ENCODE measurements at regions not wholly inside any gene's neighbourhood (a gene's known extent, or its start where the extent isn't known, plus 50 kb on each side); places are given as distances from the start of the nearest gene placed in this dataset.

DNA sequence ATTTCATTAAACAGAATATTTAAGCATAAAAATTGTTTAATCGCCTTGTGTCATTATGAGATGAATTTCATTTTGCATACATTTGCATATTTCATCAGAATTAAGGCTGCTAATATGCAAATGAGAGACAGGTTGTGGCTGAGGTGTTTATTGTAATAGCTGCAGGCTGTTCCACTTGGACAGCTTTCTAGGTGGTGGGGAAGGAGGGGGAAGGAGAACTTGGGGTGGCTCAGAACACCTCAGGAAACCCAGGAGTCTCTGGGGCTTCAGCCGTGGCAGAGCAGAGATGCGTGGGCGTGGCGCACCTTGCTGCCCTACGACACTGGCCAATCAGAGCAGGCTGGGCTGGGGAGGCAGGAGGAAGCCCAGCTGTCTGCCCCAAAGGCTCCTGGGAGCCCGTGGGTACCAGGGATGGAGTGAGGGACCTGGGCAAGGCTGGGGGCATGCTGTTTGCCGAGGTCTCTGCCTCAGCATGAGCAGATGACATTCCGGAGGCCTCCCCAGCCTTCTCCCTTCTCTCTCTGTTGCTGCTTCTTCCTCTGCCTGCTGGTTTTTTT lies 542.9 kb downstream of the MN1 start:
- Histone ChIP-seq H3K4me3 (ENCODE audit: control extremely low read depth in 1 of 5, extremely low read depth in 1 of 5, insufficient read depth in 1 of 5, low read depth in 2 of 5, low read length in 4 of 5) (no peak overlapping the region), H3K27me3 (replicated peaks in 1 of 4; ENCODE audit: control extremely low read depth in 1 of 4, control insufficient read depth in 3 of 4, insufficient read depth in 4 of 4, low read length in 3 of 4) (peaks cover 0 to 3% (median 0%) of the 10 kb centered on the region in 4 experiments), H3K4me1 (ENCODE audit: control insufficient read depth in 2 of 2, insufficient read depth in 2 of 2, low read length in 2 of 2) (no peaks in the 10 kb centered on the region), H3K79me2 (ENCODE audit: control insufficient read depth, insufficient read depth, low read length) (no peaks in the 10 kb centered on the region), H3K9me3 (ENCODE audit: control extremely low read depth in 1 of 3, control insufficient read depth in 2 of 3, insufficient read depth in 1 of 3, low read length in 2 of 3) (peaks cover 0 to 19% (median 8%) of the 10 kb centered on the region in 3 donors), H3K36me3 (replicated peaks in 1 of 2; ENCODE audit: control extremely low read depth in 1 of 2, control insufficient read depth in 1 of 2, extremely low read depth in 1 of 2, insufficient read depth in 2 of 2, low read length in 1 of 2) (no peaks in the 10 kb centered on the region), H2AFZ (ENCODE audit: insufficient read depth, low read depth, low read length, poor library complexity, severe bottlenecking) (no peak overlapping the region), H3K4me2 (replicated peaks; ENCODE audit: low read depth, low read length, poor library complexity, severe bottlenecking) (no peak overlapping the region), H3K9ac (ENCODE audit: low read length) (no peak overlapping the region), H4K20me1 (ENCODE audit: control insufficient read depth, insufficient read depth, low read length, poor library complexity, severe bottlenecking) (no peaks in the 10 kb centered on the region), H3K27ac (ENCODE audit: low read length in 2 of 2) (no peak overlapping the region)
- intact Hi-C loops (cut with micrococcal nuclease): no loop called here
- no peaks in the 10 kb centered on the region for H3K4me1 Mint-ChIP-seq
- WGBS (ENCODE audit: insufficient coverage): 28% methylated on average over 5 of the region's 9 CpGs
- TF ChIP-seq CTCF (IDR thresholded peaks at IDR 0.05) (no peak), EZH2 (IDR thresholded peaks at IDR 0.05; ENCODE audit: borderline replicate concordance, insufficient read depth, low read depth, low read length, poor library complexity, severe bottlenecking) (no peak)
- DNase-seq (no peak), ATAC-seq (ENCODE audit: low read depth) (no peak)
- H3K9me3 Mint-ChIP-seq (ENCODE audit: insufficient read depth): peaks cover 6% of the 10 kb centered on the region
- POLR2A ChIA-PET: no interaction called here
- no peak overlapping the region for H3K27ac Mint-ChIP-seq
- H3K4me3 Mint-ChIP-seq: no peak overlapping the region
- CTCF ChIA-PET: no interaction called here
- H3K27me3 Mint-ChIP-seq: peaks cover 7% of the 10 kb centered on the region

DNA sequence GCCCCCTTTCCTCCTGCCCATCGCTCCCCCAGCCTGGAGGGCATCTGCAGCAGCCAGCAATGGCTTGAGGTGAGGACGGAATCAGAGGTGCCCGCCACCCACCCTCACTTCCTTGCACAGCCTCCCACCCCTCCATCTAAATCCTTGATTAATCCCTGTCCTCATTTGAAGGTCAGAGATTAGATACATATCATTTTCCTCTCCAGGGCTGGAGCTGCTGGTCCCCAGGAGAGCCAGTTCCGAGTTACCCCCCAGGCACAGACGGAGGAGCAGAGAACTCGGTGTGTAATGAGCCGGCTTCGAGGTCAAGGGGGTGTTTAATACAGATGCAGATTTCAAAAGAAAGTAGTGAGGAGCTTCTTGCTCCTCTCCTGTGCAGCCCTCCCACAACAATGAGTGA lies 542.1 kb downstream of the MN1 start:
- peaks cover 9% of the 10 kb centered on the region for H3K27me3 Mint-ChIP-seq
- ATAC-seq (ENCODE audit: low read depth): no peak
- Histone ChIP-seq H4K20me1 (ENCODE audit: control insufficient read depth, insufficient read depth, low read length, poor library complexity, severe bottlenecking) (no peaks in the 10 kb centered on the region), H3K36me3 (replicated peaks in 1 of 2; ENCODE audit: control extremely low read depth in 1 of 2, control insufficient read depth in 1 of 2, extremely low read depth in 1 of 2, insufficient read depth in 2 of 2, low read length in 1 of 2) (no peaks in the 10 kb centered on the region), H3K9me3 (ENCODE audit: control extremely low read depth in 1 of 3, control insufficient read depth in 2 of 3, insufficient read depth in 1 of 3, low read length in 2 of 3) (peaks cover 0 to 20% (median 8%) of the 10 kb centered on the region in 3 donors), H2AFZ (ENCODE audit: insufficient read depth, low read depth, low read length, poor library complexity, severe bottlenecking) (no peak overlapping the region), H3K4me1 (ENCODE audit: control insufficient read depth in 2 of 2, insufficient read depth in 2 of 2, low read length in 2 of 2) (no peaks in the 10 kb centered on the region), H3K4me2 (replicated peaks; ENCODE audit: low read depth, low read length, poor library complexity, severe bottlenecking) (no peak overlapping the region), H3K9ac (ENCODE audit: low read length) (no peak overlapping the region), H3K4me3 (ENCODE audit: control extremely low read depth in 1 of 5, extremely low read depth in 1 of 5, insufficient read depth in 1 of 5, low read depth in 2 of 5, low read length in 4 of 5) (no peak overlapping the region), H3K27me3 (replicated peaks in 1 of 4; ENCODE audit: control extremely low read depth in 1 of 4, control insufficient read depth in 3 of 4, insufficient read depth in 4 of 4, low read length in 3 of 4) (peaks cover 0 to 3% (median 0%) of the 10 kb centered on the region in 4 experiments), H3K79me2 (ENCODE audit: control insufficient read depth, insufficient read depth, low read length) (no peaks in the 10 kb centered on the region), H3K27ac (ENCODE audit: low read length in 2 of 2) (no peak overlapping the region)
- DNase-seq: no peak
- ChIA-PET CTCF (no interaction called here), POLR2A (no interaction called here)
- 92% methylated on average over 5 of the region's 8 CpGs for WGBS (ENCODE audit: insufficient coverage)
- H3K27ac Mint-ChIP-seq: no peak overlapping the region
- H3K4me3 Mint-ChIP-seq: no peak overlapping the region
- TF ChIP-seq CTCF (IDR thresholded peaks at IDR 0.05) (no peak), EZH2 (IDR thresholded peaks at IDR 0.05; ENCODE audit: borderline replicate concordance, insufficient read depth, low read depth, low read length, poor library complexity, severe bottlenecking) (no peak)
- intact Hi-C loops (cut with micrococcal nuclease): no loop called here
- peaks cover 6% of the 10 kb centered on the region for H3K9me3 Mint-ChIP-seq (ENCODE audit: insufficient read depth)
- no peaks in the 10 kb centered on the region for H3K4me1 Mint-ChIP-seq
